ENCODE measurements at regions not wholly inside any gene's neighbourhood (a gene's known extent, or its start where the extent isn't known, plus 50 kb on each side); places are given as distances from the start of the nearest gene placed in this dataset.
A peak's percentile ranks its signal among the peaks of the same experiment; 100 is the strongest.

DNA sequence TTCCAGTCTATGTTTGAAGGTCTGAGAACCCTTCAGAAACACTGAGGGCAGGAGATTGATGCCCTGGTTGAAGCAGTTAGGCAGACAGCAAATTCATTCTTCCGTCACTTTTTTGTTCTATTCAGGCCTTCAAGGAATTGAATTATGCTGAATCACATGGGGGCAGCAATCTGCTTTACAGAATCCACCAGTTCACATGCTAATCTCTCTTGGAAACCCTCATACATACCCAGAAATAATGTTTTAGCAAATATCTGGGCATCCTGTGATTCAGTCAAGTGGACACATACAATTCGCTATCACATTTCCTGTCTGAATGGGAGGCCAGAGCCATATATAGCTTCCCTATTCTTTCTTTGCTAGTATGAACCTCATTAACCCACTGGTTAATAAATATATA lies 301.4 kb upstream of the CNTNAP5 start:
- Histone ChIP-seq H3K4me1 (ENCODE audit: low read depth) (no peaks in the 10 kb centered on the region), H3K36me3 (no peaks in the 10 kb centered on the region), H3K27me3 (no peaks in the 10 kb centered on the region), H3K4me3 (no peak overlapping the region), H3K27ac (no peak overlapping the region), H3K9me3 (ENCODE audit: low read depth) (no peaks in the 10 kb centered on the region)
- peak in 1 of 2 donors; percentile 6 for DNase-seq (ENCODE audit: low read depth in 1 of 2, low spot score in 1 of 2)
- TF ChIP-seq, protein P1, sequence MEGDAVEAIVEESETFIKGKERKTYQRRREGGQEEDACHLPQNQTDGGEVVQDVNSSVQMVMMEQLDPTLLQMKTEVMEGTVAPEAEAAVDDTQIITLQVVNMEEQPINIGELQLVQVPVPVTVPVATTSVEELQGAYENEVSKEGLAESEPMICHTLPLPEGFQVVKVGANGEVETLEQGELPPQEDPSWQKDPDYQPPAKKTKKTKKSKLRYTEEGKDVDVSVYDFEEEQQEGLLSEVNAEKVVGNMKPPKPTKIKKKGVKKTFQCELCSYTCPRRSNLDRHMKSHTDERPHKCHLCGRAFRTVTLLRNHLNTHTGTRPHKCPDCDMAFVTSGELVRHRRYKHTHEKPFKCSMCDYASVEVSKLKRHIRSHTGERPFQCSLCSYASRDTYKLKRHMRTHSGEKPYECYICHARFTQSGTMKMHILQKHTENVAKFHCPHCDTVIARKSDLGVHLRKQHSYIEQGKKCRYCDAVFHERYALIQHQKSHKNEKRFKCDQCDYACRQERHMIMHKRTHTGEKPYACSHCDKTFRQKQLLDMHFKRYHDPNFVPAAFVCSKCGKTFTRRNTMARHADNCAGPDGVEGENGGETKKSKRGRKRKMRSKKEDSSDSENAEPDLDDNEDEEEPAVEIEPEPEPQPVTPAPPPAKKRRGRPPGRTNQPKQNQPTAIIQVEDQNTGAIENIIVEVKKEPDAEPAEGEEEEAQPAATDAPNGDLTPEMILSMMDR (IDR thresholded peaks at IDR 0.05; ENCODE audit: low read depth, low read length), result no peak

DNA sequence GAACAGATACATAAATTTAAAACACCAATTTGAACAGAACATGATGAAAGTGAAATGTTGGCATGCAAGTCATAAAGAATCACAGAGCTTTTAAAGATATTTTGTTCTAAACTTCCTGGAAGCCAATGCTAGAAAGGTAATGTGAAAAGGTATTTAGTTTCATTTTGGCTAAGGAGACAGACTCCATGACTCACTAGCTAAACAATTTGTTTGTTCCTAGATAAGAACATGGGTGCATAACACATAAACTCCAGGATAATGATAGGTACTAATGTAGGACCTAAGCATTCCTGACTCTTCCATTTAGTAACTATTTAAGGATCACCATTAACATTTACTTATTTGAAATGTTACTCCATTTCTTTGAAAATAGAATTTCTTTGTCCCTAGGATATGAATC lies 292.5 kb upstream of the CNTNAP5 start:
- TF ChIP-seq, protein P1 (IDR thresholded peaks at IDR 0.05; ENCODE audit: low read depth, low read length), result no peak
- DNase-seq (ENCODE audit: low read depth in 1 of 2, low spot score in 1 of 2), result no peak
- Histone ChIP-seq H3K4me3 (no peak overlapping the region), H3K27ac (no peak overlapping the region), H3K36me3 (no peaks in the 10 kb centered on the region), H3K27me3 (no peaks in the 10 kb centered on the region), H3K9me3 (ENCODE audit: low read depth) (no peaks in the 10 kb centered on the region), H3K4me1 (ENCODE audit: low read depth) (peaks cover 11% of the 10 kb centered on the region)

DNA sequence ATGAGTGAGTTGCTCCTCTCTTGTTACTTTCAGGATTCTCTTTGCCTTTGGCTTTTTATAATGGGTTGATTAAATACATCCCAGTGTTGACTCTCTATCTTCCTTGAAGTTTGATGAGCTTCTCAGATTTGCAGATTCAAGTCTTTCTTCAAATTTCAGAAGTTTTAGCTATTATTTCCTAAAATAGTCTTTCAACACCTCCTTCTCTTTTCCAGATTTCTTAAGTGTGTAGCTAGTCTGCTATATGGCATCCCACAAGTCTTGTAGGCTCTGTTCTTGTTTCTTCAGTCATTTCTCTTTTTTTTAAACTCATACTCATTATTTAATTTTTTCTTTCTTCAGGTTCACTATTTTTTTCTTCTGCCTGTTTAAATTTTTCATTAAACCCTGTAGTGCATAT lies 287.7 kb upstream of the CNTNAP5 start:
- Histone ChIP-seq H3K4me1 (ENCODE audit: low read depth) (no peaks in the 10 kb centered on the region), H3K9me3 (ENCODE audit: low read depth) (no peaks in the 10 kb centered on the region), H3K27me3 (no peaks in the 10 kb centered on the region), H3K36me3 (no peaks in the 10 kb centered on the region), H3K4me3 (no peak overlapping the region), H3K27ac (no peak overlapping the region)
- no peak for DNase-seq (ENCODE audit: low read depth in 1 of 2, low spot score in 1 of 2)
- TF ChIP-seq, protein P1 (IDR thresholded peaks at IDR 0.05; ENCODE audit: low read depth, low read length), result no peak

DNA sequence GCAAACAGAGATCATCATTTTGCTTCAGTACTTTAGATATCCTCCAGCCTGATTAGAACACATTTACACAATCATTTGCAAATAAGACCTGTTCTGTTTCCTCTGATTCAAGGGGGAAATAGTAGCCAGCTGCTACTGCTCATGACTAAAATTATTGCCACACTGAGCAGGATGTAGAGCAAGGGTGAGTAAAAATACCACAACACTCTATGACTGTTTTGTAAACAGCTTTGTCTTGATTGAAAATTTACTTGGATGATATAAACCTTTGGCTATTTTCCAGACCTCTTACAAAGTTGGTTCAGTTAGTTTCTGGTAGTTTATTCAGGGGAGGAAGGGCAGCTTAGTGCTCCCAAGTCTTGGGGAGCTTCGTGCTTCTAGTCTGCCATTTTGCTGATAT lies 286.4 kb upstream of the CNTNAP5 start:
- no peaks in the 10 kb centered on the region for H3K36me3 ChIP-seq
- DNase-seq (ENCODE audit: low read depth in 1 of 2, low spot score in 1 of 2), result peak in 1 of 2 donors; percentile 84
- TF ChIP-seq, protein P1 (IDR thresholded peaks at IDR 0.05; ENCODE audit: low read depth, low read length), result no peak
- no peaks in the 10 kb centered on the region for H3K27me3 ChIP-seq
- H3K4me1 ChIP-seq (ENCODE audit: low read depth), result no peaks in the 10 kb centered on the region
- H3K9me3 ChIP-seq (ENCODE audit: low read depth), result no peaks in the 10 kb centered on the region
- no peak overlapping the region for H3K4me3 ChIP-seq
- H3K27ac ChIP-seq, result no peak overlapping the region

DNA sequence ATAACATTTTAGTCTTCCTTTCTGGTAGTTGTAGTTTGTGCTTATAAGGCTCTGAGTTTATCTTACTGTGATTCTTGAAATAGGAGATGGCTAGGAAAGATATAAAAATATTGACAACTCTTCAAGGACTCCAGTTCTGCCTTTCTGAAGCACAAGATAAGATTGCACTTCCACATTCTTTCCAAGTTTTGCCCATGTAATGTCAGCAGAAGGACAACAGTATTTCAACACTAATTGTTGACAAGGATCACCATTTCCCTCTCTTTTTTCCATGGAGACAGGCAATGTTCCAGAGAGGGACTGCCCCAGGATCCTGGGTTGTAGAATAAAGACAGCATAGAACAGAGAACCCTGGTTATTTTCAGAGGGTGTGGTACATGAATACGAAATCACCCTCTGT lies 279.1 kb upstream of the CNTNAP5 start:
- Histone ChIP-seq H3K4me3 (no peak overlapping the region), H3K27ac (no peak overlapping the region), H3K4me1 (ENCODE audit: low read depth) (peaks cover 8% of the 10 kb centered on the region), H3K36me3 (no peaks in the 10 kb centered on the region), H3K9me3 (ENCODE audit: low read depth) (no peaks in the 10 kb centered on the region), H3K27me3 (no peaks in the 10 kb centered on the region)
- DNase-seq (ENCODE audit: low read depth in 1 of 2, low spot score in 1 of 2), result peak in 1 of 2 donors; percentile 3
- TF ChIP-seq, protein P1 (IDR thresholded peaks at IDR 0.05; ENCODE audit: low read depth, low read length), result no peak

DNA sequence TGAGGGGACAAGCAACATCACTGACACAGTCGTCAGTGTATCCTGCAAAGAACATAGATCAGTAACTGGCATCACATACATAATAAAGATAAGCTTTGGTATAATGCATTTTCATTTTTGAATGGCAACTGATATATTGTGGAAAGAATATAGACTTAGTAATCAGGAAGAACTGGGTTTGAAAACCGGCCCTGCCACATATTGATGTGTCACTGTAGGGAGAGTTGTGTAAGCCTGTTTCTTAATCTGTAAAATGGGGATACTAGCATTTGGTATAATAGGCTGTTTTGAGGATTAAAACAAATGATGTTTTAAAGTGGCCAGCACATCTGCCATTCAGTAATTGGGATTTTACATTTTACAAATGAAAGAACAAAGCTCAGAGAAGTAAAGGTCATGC lies 277.8 kb upstream of the CNTNAP5 start:
- H3K9me3 ChIP-seq (ENCODE audit: low read depth), result no peaks in the 10 kb centered on the region
- H3K36me3 ChIP-seq, result no peaks in the 10 kb centered on the region
- H3K27me3 ChIP-seq, result no peaks in the 10 kb centered on the region
- no peak overlapping the region for H3K4me3 ChIP-seq
- H3K4me1 ChIP-seq (ENCODE audit: low read depth), result peaks cover 8% of the 10 kb centered on the region
- no peak for DNase-seq (ENCODE audit: low read depth in 1 of 2, low spot score in 1 of 2)
- no peak overlapping the region for H3K27ac ChIP-seq
- TF ChIP-seq, protein P1 (IDR thresholded peaks at IDR 0.05; ENCODE audit: low read depth, low read length), result no peak
